ENCODE measurements at regions not wholly inside any gene's neighbourhood (a gene's known extent, or its start where the extent isn't known, plus 50 kb on each side); places are given as distances from the start of the nearest gene placed in this dataset.
A peak's percentile ranks its signal among the peaks of the same experiment; 100 is the strongest.

DNA sequence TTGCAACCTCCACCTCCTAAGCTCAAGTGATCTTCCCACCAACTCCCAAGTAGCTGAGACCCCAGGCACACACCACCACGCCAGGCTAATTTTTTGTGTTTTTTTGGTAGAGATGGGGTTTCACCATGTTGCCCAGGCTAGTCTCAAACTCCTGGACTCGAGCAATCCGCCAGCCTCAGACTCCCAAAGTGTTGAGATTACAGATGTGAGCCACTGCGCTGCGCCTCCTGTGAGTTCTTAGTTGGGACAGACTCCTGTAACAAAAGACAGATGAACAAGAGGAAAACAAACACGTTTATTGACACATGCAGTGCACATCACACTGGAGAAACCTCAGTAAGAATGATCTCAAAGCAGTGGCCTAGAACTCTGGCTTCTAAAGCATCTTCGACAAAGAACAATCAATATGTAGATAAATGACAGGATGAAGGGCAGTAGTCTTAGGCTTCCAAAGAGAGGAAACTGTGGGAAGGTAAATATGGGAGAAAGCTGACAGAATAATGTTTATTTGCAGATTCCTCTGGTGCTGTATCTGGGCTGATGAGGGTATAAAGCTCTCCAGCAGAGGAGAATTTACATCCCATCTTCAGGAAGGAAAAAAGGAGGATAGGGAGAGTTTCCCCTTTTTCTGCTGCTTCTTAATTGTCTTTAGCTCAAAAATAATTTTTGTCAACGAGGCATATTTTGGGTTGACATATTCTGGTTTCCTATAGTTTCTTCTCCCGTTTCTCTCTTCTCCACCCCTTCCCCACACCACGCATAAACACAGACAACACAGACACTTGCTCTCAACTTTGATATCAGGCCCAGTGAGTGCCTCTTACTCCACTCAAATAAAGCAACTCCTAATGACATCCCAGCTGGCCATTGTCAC, 84.7 kb upstream of the TNFAIP3 start:
- H3K4me1 ChIP-seq (ENCODE audit: control insufficient read depth, extremely low read depth, insufficient read depth, low read length), result peaks cover 7% of the 10 kb centered on the region
- H3K36me3 ChIP-seq (ENCODE audit: control insufficient read depth, insufficient read depth, low read length), result no peaks in the 10 kb centered on the region
- H2AFZ ChIP-seq (ENCODE audit: low read length), result no peak overlapping the region
- H3K4me3 ChIP-seq (replicated peaks in 1 of 4; ENCODE audit: control extremely low read depth in 1 of 4, insufficient read depth in 1 of 4, low read depth in 3 of 4, low read length in 4 of 4), result no peak overlapping the region
- H3K27ac ChIP-seq (ENCODE audit: insufficient read depth, low read length), result no peak overlapping the region
- no peak overlapping the region for H3K9ac ChIP-seq (ENCODE audit: insufficient read depth, low read length)
- no peaks in the 10 kb centered on the region for H4K20me1 ChIP-seq (ENCODE audit: control insufficient read depth, extremely low read depth, insufficient read depth, low read length)
- no peaks in the 10 kb centered on the region for H3K9me3 ChIP-seq (ENCODE audit: control insufficient read depth, insufficient read depth, low read depth, low read length)
- H3K27me3 ChIP-seq (ENCODE audit: control insufficient read depth, insufficient read depth, low read length), result no peaks in the 10 kb centered on the region
- no peak for DNase-seq (ENCODE audit: low read depth in 2 of 2)
- TF ChIP-seq EZH2 (IDR thresholded peaks at IDR 0.05; ENCODE audit: low read length, missing control alignments) (no peak), CTCF (conservative IDR thresholded peaks at IDR 0.05 in 1 of 2, IDR thresholded peaks at IDR 0.05 in 1 of 2; ENCODE audit: low read depth in 1 of 2, low read length in 2 of 2) (no peak)
- no peaks in the 10 kb centered on the region for H3K79me2 ChIP-seq (ENCODE audit: control insufficient read depth, insufficient read depth, low read length)
- no peak overlapping the region for H3K4me2 ChIP-seq (ENCODE audit: extremely low read depth, insufficient read depth, low read length)

DNA sequence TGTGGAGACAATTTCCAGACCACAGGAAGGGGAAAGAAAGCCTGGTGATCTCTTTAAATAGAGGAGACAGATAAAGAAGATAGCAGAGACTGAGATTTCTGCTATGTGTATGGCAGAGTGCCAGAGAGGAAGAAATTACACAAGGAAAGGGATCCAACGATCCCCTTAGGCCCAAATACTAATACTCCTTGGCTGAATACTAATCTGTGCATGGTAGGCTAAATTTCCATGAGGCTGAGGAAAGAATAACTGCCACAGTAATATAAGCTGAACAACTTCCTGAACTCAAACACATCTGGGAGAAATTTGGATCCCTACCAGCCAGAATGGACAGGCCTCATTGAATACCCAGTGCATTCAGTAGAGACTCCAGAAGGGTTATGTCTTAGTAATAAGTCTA, 83.3 kb upstream of the TNFAIP3 start:
- H3K27me3 ChIP-seq (ENCODE audit: control insufficient read depth, insufficient read depth, low read length), result no peaks in the 10 kb centered on the region
- no peak overlapping the region for H2AFZ ChIP-seq (ENCODE audit: low read length)
- H3K27ac ChIP-seq (ENCODE audit: insufficient read depth, low read length), result no peak overlapping the region
- no peak overlapping the region for H3K4me3 ChIP-seq (replicated peaks in 1 of 4; ENCODE audit: control extremely low read depth in 1 of 4, insufficient read depth in 1 of 4, low read depth in 3 of 4, low read length in 4 of 4)
- TF ChIP-seq CTCF (conservative IDR thresholded peaks at IDR 0.05 in 1 of 2, IDR thresholded peaks at IDR 0.05 in 1 of 2; ENCODE audit: low read depth in 1 of 2, low read length in 2 of 2), result no peak
- no peak for TF ChIP-seq EZH2 (IDR thresholded peaks at IDR 0.05; ENCODE audit: low read length, missing control alignments)
- no peak overlapping the region for H3K9ac ChIP-seq (ENCODE audit: insufficient read depth, low read length)
- H3K79me2 ChIP-seq (ENCODE audit: control insufficient read depth, insufficient read depth, low read length), result no peaks in the 10 kb centered on the region
- H4K20me1 ChIP-seq (ENCODE audit: control insufficient read depth, extremely low read depth, insufficient read depth, low read length), result no peaks in the 10 kb centered on the region
- no peak overlapping the region for H3K4me2 ChIP-seq (ENCODE audit: extremely low read depth, insufficient read depth, low read length)
- peak in 1 of 2 donors; percentile 9 for DNase-seq (ENCODE audit: low read depth in 2 of 2)
- no peaks in the 10 kb centered on the region for H3K36me3 ChIP-seq (ENCODE audit: control insufficient read depth, insufficient read depth, low read length)
- no peaks in the 10 kb centered on the region for H3K9me3 ChIP-seq (ENCODE audit: control insufficient read depth, insufficient read depth, low read depth, low read length)
- peaks cover 7% of the 10 kb centered on the region for H3K4me1 ChIP-seq (ENCODE audit: control insufficient read depth, extremely low read depth, insufficient read depth, low read length)

DNA sequence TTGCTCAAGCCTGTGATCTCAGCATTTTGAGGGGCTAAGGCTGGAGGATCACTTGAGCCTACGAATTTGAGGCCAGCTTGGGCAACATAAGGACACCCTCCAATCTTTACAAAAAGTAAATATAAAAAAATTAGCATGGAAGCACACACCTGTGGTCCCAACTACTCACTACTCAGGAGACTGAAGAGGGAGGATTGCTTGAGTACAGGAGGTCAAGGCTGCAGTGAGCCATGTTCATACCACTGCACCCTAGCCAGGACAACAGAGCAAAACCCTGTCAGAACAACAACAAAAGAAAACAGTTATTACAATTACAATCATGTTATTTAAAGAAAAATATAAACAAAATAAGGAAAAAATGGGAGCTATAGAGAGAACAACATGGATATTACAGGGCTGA, 82.5 kb upstream of the TNFAIP3 start:
- H3K79me2 ChIP-seq (ENCODE audit: control insufficient read depth, insufficient read depth, low read length), result no peaks in the 10 kb centered on the region
- no peak overlapping the region for H3K4me3 ChIP-seq (replicated peaks in 1 of 4; ENCODE audit: control extremely low read depth in 1 of 4, insufficient read depth in 1 of 4, low read depth in 3 of 4, low read length in 4 of 4)
- H3K36me3 ChIP-seq (ENCODE audit: control insufficient read depth, insufficient read depth, low read length), result no peaks in the 10 kb centered on the region
- no peak for TF ChIP-seq CTCF (conservative IDR thresholded peaks at IDR 0.05 in 1 of 2, IDR thresholded peaks at IDR 0.05 in 1 of 2; ENCODE audit: low read depth in 1 of 2, low read length in 2 of 2)
- no peak for TF ChIP-seq EZH2 (IDR thresholded peaks at IDR 0.05; ENCODE audit: low read length, missing control alignments)
- H2AFZ ChIP-seq (ENCODE audit: low read length), result no peak overlapping the region
- no peaks in the 10 kb centered on the region for H3K27me3 ChIP-seq (ENCODE audit: control insufficient read depth, insufficient read depth, low read length)
- H3K4me2 ChIP-seq (ENCODE audit: extremely low read depth, insufficient read depth, low read length), result no peak overlapping the region
- no peak overlapping the region for H3K27ac ChIP-seq (ENCODE audit: insufficient read depth, low read length)
- no peak for DNase-seq (ENCODE audit: low read depth in 2 of 2)
- no peaks in the 10 kb centered on the region for H3K9me3 ChIP-seq (ENCODE audit: control insufficient read depth, insufficient read depth, low read depth, low read length)
- no peaks in the 10 kb centered on the region for H4K20me1 ChIP-seq (ENCODE audit: control insufficient read depth, extremely low read depth, insufficient read depth, low read length)
- H3K9ac ChIP-seq (ENCODE audit: insufficient read depth, low read length), result no peak overlapping the region
- peaks cover 7% of the 10 kb centered on the region for H3K4me1 ChIP-seq (ENCODE audit: control insufficient read depth, extremely low read depth, insufficient read depth, low read length)
